NCI-H446 (cell line): ENCODE measurements at regions not wholly inside any gene's neighbourhood (a gene's known extent, or its start where the extent isn't known, plus 50 kb on each side); places are given as distances from the start of the nearest gene placed in this dataset.

Source experiments
- DNase-seq, 2 experiments: peaks; one replicate each; lab custom pipeline; 2025; lab: John Stamatoyannopoulos, UW

DNA sequence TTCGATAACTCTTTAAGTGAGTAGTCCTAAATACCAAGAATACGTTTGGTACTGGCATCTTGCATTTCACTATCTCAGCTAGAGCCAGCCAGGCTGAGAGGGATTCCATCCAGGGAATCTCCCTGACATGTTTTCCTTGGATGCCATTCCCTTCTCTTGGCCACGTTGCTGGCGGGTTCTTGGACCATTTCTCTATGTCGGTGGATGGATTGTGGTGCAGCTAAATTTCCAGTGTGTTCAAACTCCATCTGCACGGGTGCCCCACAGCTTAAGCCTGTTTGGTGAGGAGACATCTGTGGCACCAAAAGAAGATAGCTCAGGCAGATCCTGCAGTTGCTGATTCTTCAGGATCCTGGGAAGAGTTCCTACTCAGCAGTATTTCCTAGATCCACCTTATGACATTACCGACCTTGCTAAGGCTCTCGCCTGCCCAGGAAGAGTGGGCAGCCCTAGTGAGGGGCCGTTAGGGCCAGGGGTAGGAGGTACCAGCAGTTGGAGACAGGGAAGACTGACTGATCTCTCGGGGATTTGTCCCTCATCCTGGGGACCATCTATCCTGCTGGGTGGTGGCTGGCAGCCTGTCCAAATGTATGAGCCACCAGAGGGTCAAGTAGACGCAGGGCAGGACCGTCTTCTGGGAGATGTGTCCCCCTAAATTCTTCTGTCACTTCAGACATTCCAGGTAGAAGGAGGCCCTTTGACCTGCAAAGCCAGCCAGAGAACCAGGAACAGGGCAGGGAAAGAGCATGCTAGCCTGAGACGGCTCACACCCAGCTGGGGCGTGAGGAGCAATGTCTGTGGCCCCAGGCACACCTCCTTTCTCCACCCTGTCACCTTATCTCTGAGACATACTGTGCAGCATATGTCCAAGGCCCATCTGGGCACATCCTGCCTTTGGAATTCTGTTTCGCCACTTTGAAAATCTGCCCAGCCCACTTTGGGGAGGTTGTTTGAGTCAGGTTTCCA is 72.6 kb upstream of the CAPRIN2 start:
- no peak for DNase-seq

- no peak for DNase-seq
These were observed 71.5 kb upstream of the CAPRIN2 start for GRCh38 chr12:30826276-30826675.

- no peak for DNase-seq
These were observed 70.6 kb upstream of the CAPRIN2 start for GRCh38 chr12:30825341-30825740.

DNA sequence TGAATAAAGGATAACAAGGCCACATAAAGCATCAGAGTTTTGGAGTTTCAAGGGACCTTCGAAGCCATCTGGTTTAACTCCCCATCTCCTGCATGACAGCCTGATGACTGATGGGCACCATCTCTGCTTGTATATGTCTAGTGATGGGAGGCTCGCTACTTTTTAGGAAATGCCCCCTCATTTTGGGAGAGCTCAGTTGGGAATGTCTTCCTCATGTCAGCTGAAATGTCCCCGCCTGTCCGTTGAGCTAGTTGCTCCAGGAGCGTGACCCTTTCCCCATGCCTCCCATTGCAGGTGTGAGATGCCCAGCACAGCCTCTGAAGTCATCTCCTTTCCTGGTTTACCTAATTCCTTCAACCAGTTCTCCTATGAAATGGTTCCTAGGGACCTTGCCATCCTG is 69.6 kb upstream of the CAPRIN2 start:
- no peak for DNase-seq

DNA sequence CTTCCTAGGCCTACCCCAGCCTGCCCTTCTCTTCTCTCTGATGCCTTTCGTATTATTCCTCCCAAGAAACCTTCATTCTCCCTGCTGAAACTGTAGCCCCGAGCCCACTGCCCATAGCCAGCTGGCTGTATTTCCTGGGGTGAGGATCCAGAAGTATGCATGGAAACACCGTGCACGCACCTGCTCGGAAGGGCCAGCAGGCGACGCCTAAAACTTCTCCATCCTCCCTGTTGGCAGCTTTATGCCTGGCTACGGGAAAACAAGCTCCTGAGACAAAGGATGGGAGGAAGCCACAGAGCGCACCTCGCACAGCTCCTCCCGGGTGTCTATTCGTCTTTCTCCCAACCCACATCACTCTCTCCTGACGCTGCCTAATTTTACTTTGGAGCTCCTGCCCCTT is 69.0 kb upstream of the CAPRIN2 start:
- no peak for DNase-seq

- no peak for DNase-seq
These were observed 68.5 kb upstream of the CAPRIN2 start for GRCh38 chr12:30823156-30823699.

- DNase-seq = no peak
These were observed 67.8 kb upstream of the CAPRIN2 start for GRCh38 chr12:30822385-30823155.

DNA sequence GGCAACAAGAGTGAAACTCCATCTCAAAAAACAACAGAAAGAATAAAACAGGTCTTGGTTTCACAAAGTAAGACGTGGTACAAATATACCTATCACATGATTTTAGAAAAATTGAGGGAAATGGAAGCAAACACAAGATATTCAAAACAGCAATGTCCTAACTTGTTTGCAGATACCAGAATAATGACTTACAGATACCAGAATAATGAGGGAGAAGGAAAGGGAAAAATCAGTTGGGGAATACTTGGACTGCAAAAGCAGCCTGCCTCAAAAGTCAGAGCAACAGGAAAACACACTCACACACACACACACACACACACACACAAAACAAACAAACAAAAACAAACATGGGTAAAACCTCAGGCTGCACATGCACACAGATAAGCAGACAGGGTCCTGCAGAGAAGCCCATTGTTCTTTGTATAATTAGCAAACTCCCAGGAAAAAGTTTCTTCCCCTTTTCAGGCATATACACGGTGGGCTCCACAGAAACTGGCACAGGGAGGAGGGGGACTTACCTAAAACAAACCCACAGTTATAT is 65.7 kb upstream of the CAPRIN2 start:
- no peak for DNase-seq

DNA sequence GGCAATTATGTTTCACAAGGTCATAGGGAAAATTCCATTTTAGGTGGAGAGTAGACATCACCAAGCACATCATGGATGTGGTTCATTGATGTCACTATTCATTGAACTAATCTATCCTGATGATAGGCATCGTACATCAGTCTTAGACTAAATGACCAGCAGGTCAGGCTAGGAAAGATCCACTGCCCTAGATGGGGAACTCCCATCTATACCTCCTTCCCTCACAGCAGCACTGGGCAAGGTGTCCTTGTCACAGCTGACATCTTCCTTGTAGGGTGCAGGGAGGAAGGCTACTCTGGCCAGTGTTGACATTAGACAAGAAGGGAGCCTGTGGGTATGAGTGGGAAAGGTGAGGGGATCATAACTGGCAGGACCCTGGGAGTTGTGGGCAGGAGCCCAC is 63.8 kb upstream of the CAPRIN2 start:
- DNase-seq = no peak

DNA sequence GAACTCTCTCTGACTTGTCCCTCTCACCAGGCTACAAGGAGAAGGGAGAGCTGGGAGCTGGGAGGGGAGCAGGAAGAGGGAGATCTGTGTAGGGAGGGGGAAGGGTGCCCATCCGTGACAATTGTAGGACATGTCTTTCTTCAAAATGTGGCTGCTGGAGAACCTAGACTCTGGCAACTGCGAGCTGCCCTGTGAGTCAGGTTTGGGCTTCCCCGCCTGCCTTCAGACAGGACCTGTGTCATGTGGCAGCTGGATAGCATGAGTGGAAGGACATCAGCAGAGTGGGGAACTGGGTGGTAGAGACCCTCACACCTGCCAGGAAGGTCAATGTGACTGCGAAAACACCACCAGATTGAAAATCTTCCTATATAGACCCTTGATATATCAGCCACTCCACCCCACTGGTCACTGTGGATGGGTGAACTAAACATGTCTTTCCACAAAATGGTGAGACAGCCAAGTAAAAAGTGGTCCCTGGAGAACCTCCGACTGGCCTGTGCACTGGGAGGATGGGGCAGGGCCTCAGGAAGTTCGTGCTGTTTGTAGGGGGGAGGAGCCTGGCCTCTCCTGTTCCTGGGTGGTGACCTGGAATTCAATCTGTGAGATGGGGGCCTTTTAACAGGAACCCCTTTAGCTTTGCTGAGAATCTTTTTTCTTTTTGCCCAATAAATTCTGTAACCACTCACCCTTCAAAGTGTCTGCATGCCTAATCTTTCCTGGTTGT is 62.2 kb upstream of the CAPRIN2 start:
- no peak for DNase-seq

GRCh38 chr12:30814295-30814655 is 59.5 kb upstream of the CAPRIN2 start:
- no peak for DNase-seq

DNA sequence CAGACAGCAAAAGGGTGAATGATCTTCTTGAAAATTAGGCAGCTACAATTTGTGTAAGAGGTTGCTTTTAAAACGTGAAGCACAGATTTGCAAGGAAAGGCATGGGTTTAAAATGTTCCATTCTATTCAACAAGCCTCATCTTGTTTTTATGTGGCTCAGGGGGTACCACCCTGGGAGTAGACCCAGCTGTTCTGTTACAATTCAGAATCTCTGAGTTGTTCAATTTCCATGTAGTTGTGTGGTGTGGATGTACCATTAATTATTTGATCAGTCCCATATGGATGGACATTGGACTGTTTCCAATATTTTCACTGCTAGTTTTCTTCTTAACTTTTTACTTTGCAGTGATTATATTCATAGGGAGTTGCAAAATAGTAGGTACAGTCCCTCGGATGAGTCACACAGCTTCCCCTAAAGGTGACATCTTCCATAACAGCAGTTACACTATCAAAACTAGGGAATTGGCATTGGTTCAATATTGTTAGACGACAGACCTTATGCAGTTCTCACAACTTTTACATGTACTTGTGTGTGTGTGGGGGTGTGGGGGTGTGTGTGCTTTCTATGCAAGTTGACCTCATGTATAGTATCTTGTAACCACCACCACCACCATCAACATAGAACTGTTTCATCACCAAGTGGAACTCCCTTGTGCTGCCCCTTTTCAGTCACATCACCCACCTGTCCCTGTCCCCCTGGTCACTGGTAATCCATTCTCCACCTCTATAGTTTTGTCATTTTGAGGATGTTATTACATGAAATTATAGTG is 59.0 kb upstream of the CAPRIN2 start:
- DNase-seq = no peak

DNA sequence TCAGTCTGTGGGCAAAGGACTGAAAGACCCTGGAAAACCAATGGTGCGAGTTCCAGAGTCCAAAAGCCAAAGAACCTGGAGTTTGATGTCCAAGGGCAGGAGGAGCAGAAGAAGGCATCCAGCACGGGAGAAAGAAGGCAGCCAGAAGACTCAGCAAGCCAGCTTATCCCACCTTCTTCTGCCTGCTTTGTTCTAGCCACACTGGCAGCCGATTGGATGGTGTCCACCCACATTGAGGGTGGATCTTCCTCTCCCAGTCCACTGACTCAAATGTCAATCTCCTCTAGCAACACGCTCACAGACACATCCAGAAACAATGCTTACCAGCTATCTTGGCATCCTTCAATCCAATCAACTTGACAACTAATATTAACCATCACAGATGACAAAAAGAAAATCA is 57.2 kb upstream of the CAPRIN2 start:
- no peak for DNase-seq

DNA sequence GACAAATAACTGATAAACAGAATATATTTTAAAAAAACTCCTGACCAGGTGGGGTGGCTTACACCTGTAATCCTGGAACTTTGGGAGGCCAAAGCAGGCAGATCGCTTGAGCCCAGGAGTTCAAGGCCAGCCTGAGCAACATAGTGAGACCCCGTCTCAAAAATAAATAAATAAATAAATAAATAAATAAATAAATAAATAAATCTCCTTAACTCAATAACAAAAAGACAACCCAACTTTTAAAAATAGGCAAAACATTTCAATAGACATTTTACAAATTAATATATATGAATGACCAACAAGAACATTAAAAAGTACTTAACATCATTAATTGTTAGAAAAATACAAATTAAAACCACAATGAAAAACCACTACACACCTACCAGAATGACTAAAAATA is 56.2 kb upstream of the CAPRIN2 start:
- DNase-seq = no peak

DNA sequence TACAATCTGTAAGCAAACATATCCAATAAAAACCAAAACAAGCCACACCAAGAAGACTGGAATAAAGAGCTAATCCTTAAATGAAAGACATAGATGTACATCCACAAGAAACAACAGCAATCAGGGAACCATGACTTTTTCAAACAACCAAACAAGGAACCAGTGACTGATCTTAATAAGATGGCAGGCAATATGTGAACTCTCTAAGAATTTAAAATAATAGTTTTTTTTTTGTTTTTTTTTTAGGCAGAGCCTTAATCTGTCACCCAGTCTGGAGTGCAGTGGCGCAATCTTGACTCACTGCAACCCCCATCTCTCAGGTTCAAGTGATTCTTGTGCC is 52.9 kb upstream of the CAPRIN2 start:
- DNase-seq = no peak

DNA sequence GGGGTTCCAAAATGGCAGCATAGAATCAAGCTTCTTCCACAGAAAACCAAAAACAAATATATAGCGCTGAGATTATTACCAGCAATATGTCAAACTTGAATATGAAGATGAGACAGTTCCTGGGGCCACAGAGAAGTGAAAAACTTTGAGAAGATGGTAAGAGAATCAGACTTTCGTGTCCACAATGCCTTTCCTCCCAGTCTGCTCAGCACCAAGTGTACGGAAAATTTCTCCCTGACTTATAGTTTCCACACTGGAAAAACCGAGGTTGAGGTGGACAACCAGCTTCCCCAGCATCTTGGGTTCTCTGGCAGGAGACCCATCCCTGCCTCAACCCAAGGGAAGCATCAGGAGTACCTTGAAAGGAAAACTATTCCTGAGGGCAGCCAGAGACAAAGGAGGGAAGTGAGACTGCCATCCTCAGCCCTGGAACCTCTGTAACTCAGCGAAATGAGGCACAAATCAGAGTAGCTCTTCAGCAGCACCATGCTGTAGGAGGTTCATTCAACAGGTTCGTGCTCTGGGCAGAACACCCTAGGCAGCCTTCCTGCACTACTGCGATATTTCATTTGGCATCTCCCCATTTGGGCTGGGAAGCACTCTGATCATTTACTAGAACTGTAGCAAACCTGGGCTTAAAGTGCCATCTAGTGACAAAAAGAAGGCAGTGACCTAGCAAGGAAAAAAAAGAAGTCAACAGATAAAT is 52.4 kb upstream of the CAPRIN2 start:
- peak; percentile 35 to 74 for DNase-seq

GRCh38 chr12:30805959-30806358 is 51.2 kb upstream of the CAPRIN2 start:
- DNase-seq = no peak
